AG09309 (cell line): ENCODE measurements at regions not wholly inside any gene's neighbourhood (a gene's known extent, or its start where the extent isn't known, plus 50 kb on each side); places are given as distances from the start of the nearest gene placed in this dataset.

Experiments used
- DNase-seq: peaks from one replicate; pipeline ENCODE4 v3.0.0-alpha.2; 2010; ENCODE audit warnings: low read depth
- H3K4me3 ChIP-seq: 2 replicates; pipeline ENCODE4 v1.5.1; 2011; ENCODE audit warnings: mild to moderate bottlenecking, low read depth, low read length, moderate library complexity; ENCODE audit not compliant: control insufficient read depth
- CTCF ChIP-seq: IDR thresholded peaks from 2 replicates; pipeline ENCODE4 v1.5.1; 2011; ENCODE audit warnings: mild to moderate bottlenecking, low read depth, low read length, inconsistent platforms; ENCODE audit not compliant: insufficient read depth, control insufficient read depth; ENCODE audit errors: missing control alignments

GRCh38 chr4:170666909-170667308, 577.2 kb upstream of the AADAT start:
- no peak overlapping the region for H3K4me3 ChIP-seq
- TF ChIP-seq CTCF, result no peak
- no peak for DNase-seq

GRCh38 chr4:170662250-170662649, 572.5 kb upstream of the AADAT start:
- no peak for TF ChIP-seq CTCF
- H3K4me3 ChIP-seq, result no peak overlapping the region

GRCh38 chr4:170657761-170658160, 568.0 kb upstream of the AADAT start:
- H3K4me3 ChIP-seq, result no peak overlapping the region
- DNase-seq, result no peak
- no peak for TF ChIP-seq CTCF

More at GRCh38 chr4:170662250-170662649, 572.5 kb upstream of the AADAT start:
- no peak for DNase-seq

DNA sequence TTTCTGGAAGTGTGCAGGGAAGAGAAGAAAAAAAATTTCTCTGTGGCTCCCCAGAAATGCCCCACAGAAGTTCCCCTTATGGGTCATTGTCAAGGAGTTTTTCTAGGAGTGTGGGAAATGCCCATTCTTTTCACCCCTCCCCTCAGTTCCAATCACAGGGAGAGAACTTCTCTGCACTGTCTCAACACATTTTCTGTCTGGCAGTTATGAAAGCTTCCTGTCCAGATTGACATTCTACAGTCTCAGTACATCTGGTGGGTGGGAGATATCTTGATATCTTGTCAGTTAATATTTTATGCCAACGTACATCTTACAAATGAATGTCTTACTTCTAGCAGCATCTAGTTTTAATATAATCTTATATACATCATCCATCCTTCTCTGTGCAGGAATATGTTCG, 566.8 kb upstream of the AADAT start:
- no peak for DNase-seq
- no peak overlapping the region for H3K4me3 ChIP-seq
- TF ChIP-seq CTCF, result no peak

DNA sequence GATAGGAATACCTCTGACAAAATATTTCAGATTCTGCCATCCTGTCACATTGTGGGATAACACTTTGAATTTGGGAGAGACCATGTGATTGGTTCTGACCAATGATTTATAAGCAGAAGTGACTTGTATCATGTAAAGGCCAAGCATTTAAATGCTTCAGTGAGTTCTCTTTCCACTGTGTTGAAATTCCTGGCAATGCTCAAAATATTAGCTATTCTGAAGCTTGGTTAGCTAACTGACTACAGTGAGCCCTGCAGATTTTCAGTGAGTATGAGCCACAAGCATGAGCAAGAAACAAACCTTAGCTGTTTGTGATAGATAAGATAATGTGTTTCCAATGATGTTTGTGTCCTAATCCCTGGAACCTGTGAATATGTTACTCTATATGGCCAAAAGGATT, 562.8 kb upstream of the AADAT start:
- TF ChIP-seq CTCF, result no peak
- no peak for DNase-seq

DNA sequence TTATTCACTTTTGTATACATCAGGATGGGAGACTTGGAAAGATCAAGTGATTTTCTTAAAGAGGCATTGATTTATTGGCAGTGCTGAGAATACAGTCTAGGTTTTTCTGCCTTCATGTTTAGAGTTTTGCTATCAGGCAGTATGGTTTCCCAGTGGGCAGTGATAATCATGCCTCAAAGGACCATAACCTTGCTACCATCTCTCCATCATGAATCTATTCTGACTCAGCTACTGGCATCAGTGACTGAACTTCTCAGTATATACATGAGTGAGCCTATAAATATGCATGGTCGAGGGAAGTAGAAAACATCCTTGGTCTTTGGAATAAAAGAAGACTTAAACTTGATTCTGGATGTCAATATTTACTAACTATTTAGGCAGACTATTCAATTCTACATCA, 562.0 kb upstream of the AADAT start:
- no peak overlapping the region for H3K4me3 ChIP-seq
- TF ChIP-seq CTCF, result no peak
- no peak for DNase-seq

More for the DNA sequence above, 562.8 kb upstream of the AADAT start:
- no peak overlapping the region for H3K4me3 ChIP-seq

DNA sequence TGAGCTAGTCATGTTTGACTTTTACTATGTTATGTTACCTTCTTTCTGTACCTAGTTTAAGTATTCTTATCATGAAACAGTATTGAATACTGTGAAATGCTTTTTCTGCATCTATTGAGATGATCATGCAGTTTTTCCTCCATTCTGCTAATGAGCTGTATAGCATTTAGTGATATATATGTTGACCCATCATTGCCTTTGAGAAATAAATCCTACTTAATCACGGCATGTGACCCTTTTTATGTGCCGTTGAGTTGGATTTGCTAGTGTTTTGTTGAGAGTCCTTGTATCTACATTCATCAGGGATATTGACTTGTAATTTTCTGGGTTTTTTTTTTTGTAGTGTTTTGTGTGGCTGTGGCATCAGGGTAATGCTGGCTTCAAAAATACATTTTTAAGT, 537.7 kb upstream of the AADAT start:
- DNase-seq, result no peak
- H3K4me3 ChIP-seq, result no peak overlapping the region
- no peak for TF ChIP-seq CTCF
